Caco-2 (cell line): ENCODE measurements at regions not wholly inside any gene's neighbourhood (a gene's known extent, or its start where the extent isn't known, plus 50 kb on each side); places are given as distances from the start of the nearest gene placed in this dataset.

Experiments used
- BruUV-seq: library from RNA; stranded (reverse); fragments of 400-500 nt; replicated peaks from 2 replicates; lab custom pipeline; 2021; lab: Mats Ljungman, UMichigan
- CTCF ChIA-PET: fragments of 300-600 bp; sonication (Branson Sonifier 250); formaldehyde crosslinking; loops from one replicate; lab custom pipeline; 2022; ENCODE audit warnings: antibody characterized with exemption; lab: Charles Lee
- POLR2A ChIA-PET: fragments of 300-600 bp; sonication (Branson Sonifier 250); formaldehyde crosslinking; loops from one replicate; lab custom pipeline; 2022; ENCODE audit warnings: antibody characterized with exemption; lab: Charles Lee
- DNase-seq, 2 experiments: peaks; one replicate each; pipeline versions ENCODE4 v3.0.0 to v3.0.0-alpha.2; 2020 to 2022
- H3K27me3 ChIP-seq: replicated peaks from 2 replicates; pipeline ENCODE4 v1.6.0; 2011; ENCODE audit warnings: low read length; ENCODE audit not compliant: control insufficient read depth, insufficient read depth
- H3K36me3 ChIP-seq: 2 replicates; pipeline ENCODE4 v1.5.1; 2011; ENCODE audit warnings: low read length; ENCODE audit not compliant: control insufficient read depth, insufficient read depth
- H3K4me1 ChIP-seq: fragments of 250-450 bp; sonication (Bioruptor Pico); 2 replicates; pipeline ENCODE4 v1.5.1; 2020; ENCODE audit warnings: mild to moderate bottlenecking
- H3K4me3 ChIP-seq: 2 replicates; pipeline ENCODE4 v1.5.1; 2011; ENCODE audit warnings: low read depth, mild to moderate bottlenecking, control low read depth, low read length
- H3K9me3 ChIP-seq: fragments of 250-450 bp; sonication (Bioruptor Pico); 2 replicates; pipeline ENCODE4 v1.5.1; 2020; ENCODE audit warnings: mild to moderate bottlenecking, moderate library complexity
- H3K27ac Mint-ChIP-seq: one replicate; pipeline ENCODE4 v1.8.0; 2022; ENCODE audit warnings: mixed read lengths; ENCODE audit not compliant: unreplicated experiment
- H3K27me3 Mint-ChIP-seq: one replicate; pipeline ENCODE4 v1.8.0; 2022; ENCODE audit warnings: mixed read lengths; ENCODE audit not compliant: insufficient read depth, unreplicated experiment
- H3K36me3 Mint-ChIP-seq: one replicate; pipeline ENCODE4 v1.8.0; 2022; ENCODE audit warnings: mild to moderate bottlenecking, mixed read lengths; ENCODE audit not compliant: insufficient read depth, unreplicated experiment
- H3K4me1 Mint-ChIP-seq: one replicate; pipeline ENCODE4 v1.8.0; 2022; ENCODE audit warnings: low read depth, mixed read lengths; ENCODE audit not compliant: unreplicated experiment
- H3K4me3 Mint-ChIP-seq: one replicate; pipeline ENCODE4 v1.8.0; 2022; ENCODE audit warnings: mild to moderate bottlenecking, moderate library complexity, mixed read lengths; ENCODE audit not compliant: unreplicated experiment
- H3K9me3 Mint-ChIP-seq: one replicate; pipeline ENCODE4 v1.8.0; 2022; ENCODE audit warnings: mixed read lengths; ENCODE audit not compliant: unreplicated experiment
- intact Hi-C: fragments of 100-400 bp; cut with micrococcal nuclease; formaldehyde crosslinking; loops from one replicate; pipeline ENCODE4 v1.10.0; 2022; ENCODE audit not compliant: unreplicated experiment
- TF ChIP-seq, protein P1 (sequence below), 2 experiments: fragments of 200-600 bp in 1 of 2; IDR thresholded peaks; 1 replicate in 1 of 2; 2 replicates in 1 of 2; pipeline versions ENCODE4 v1.5.1 to v1.8.0; 2011 to 2022; ENCODE audit warnings: antibody characterized with exemption in 1 of 2, control low read depth in 1 of 2, inconsistent platforms in 1 of 2, low read depth in 1 of 2, low read length in 1 of 2, mild to moderate bottlenecking in 1 of 2, moderate library complexity in 1 of 2; ENCODE audit not compliant: insufficient read depth in 1 of 2, severe bottlenecking in 1 of 2, unreplicated experiment in 1 of 2

DNA sequence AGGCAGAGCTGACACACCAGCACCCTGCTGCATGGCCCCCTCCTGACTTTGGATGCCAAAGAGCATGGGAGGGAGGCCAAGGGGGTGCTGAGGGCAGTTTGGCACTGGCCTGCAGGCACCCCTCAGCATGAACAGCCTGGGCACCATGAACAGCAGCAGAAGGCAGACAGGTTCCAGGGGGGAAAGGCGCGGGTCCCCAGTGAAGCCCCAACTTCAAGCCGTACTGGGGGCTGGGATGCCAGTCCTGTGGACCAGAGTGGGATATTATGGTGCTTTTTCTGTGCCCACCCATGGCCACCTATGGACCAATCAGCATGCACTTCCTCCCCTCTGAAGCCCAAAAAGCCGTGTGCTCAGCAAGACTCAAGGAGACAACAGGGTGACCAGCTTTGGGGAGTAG is 389.9 kb downstream of the TEX13C start:
- TF ChIP-seq, protein P1, sequence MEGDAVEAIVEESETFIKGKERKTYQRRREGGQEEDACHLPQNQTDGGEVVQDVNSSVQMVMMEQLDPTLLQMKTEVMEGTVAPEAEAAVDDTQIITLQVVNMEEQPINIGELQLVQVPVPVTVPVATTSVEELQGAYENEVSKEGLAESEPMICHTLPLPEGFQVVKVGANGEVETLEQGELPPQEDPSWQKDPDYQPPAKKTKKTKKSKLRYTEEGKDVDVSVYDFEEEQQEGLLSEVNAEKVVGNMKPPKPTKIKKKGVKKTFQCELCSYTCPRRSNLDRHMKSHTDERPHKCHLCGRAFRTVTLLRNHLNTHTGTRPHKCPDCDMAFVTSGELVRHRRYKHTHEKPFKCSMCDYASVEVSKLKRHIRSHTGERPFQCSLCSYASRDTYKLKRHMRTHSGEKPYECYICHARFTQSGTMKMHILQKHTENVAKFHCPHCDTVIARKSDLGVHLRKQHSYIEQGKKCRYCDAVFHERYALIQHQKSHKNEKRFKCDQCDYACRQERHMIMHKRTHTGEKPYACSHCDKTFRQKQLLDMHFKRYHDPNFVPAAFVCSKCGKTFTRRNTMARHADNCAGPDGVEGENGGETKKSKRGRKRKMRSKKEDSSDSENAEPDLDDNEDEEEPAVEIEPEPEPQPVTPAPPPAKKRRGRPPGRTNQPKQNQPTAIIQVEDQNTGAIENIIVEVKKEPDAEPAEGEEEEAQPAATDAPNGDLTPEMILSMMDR (IDR thresholded peaks at IDR 0.05; ENCODE audit: insufficient read depth in 1 of 2, low read depth in 1 of 2, low read length in 1 of 2, severe bottlenecking in 1 of 2, unreplicated experiment in 1 of 2), result no peak
- H3K9me3 Mint-ChIP-seq, result peaks cover 10% of the 10 kb centered on the region
- H3K36me3 ChIP-seq, result no peaks in the 10 kb centered on the region
- no peak overlapping the region for H3K4me3 Mint-ChIP-seq
- H3K4me1 ChIP-seq, result no peaks in the 10 kb centered on the region
- intact Hi-C loops, result no loop called here
- H3K4me1 Mint-ChIP-seq, result no peaks in the 10 kb centered on the region
- ChIA-PET CTCF (no interaction called here), POLR2A (no interaction called here)
- no TSS peak for BruUV-seq
- no peaks in the 10 kb centered on the region for H3K9me3 ChIP-seq
- no peak overlapping the region for H3K27ac Mint-ChIP-seq
- no peak for DNase-seq
- no peak overlapping the region for H3K4me3 ChIP-seq
- no peaks in the 10 kb centered on the region for H3K36me3 Mint-ChIP-seq
- H3K27me3 Mint-ChIP-seq, result no peaks in the 10 kb centered on the region
- no peaks in the 10 kb centered on the region for H3K27me3 ChIP-seq

DNA sequence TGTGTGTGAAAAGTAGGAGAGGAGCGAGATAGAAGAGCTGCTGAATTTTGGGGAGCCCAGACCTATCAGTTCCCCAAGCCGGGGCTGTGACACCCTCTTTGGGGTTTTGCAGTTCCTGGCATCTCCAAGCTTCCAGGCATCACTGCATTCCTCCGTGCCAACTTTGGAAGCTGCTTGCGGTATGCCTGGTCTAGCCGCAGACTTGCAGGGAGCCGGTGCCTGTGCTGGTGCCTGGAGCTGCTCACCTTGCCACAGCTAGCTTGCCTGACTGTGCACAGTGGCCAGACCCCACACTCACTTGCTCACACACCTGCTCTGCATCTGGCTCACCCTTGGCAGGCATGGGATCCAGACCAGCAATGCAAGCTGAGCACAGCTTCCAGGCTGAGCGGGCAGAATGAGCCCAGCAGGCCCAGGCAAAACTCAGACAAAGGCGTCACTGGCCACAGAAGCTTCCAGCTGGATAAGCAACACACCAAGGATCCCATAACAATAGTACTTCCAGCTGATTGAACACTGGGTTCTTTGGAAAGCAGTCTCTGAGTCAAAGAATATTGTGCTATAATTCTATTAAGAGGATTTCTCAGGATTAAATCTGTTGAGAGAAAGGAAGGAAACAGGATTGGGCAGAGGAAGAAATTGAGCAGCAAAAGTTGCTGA is 390.9 kb downstream of the TEX13C start:
- BruUV-seq, result no TSS peak
- Mint-ChIP-seq H3K4me1 (no peaks in the 10 kb centered on the region), H3K4me3 (no peak overlapping the region), H3K36me3 (no peaks in the 10 kb centered on the region), H3K27ac (no peak overlapping the region), H3K9me3 (peaks cover 10% of the 10 kb centered on the region), H3K27me3 (no peaks in the 10 kb centered on the region)
- Histone ChIP-seq H3K36me3 (no peaks in the 10 kb centered on the region), H3K27me3 (no peaks in the 10 kb centered on the region), H3K4me3 (no peak overlapping the region), H3K4me1 (no peaks in the 10 kb centered on the region), H3K9me3 (no peaks in the 10 kb centered on the region)
- DNase-seq, result no peak
- CTCF ChIA-PET, result no interaction called here
- POLR2A ChIA-PET, result no interaction called here
- intact Hi-C loops, result no loop called here
- TF ChIP-seq, protein P1 (IDR thresholded peaks at IDR 0.05; ENCODE audit: insufficient read depth in 1 of 2, low read depth in 1 of 2, low read length in 1 of 2, severe bottlenecking in 1 of 2, unreplicated experiment in 1 of 2), result no peak

DNA sequence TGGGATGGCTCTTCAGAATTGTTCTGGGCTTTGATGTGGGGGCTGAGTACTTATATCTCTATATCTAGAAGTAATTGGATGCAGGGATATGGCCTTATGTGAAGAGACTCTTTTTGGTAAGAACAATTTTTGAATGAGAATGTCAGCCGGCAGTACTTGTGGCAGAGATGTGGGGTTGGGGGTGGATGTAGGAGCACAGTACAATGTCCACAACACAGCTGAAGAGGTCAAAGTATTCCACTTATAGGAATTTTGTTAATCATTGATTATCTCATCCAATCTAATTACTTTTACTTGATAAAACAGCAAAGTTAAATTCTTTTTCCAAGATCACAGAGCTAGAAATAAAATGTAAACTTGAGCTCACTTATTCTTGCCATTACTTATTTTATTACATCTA is 391.4 kb downstream of the TEX13C start:
- intact Hi-C loops, result no loop called here
- Mint-ChIP-seq H3K9me3 (peaks cover 9% of the 10 kb centered on the region), H3K36me3 (no peaks in the 10 kb centered on the region), H3K4me1 (no peaks in the 10 kb centered on the region), H3K27ac (no peak overlapping the region), H3K4me3 (no peak overlapping the region), H3K27me3 (no peaks in the 10 kb centered on the region)
- TF ChIP-seq, protein P1 (IDR thresholded peaks at IDR 0.05; ENCODE audit: insufficient read depth in 1 of 2, low read depth in 1 of 2, low read length in 1 of 2, severe bottlenecking in 1 of 2, unreplicated experiment in 1 of 2), result no peak
- ChIA-PET POLR2A (no interaction called here), CTCF (no interaction called here)
- Histone ChIP-seq H3K4me1 (no peaks in the 10 kb centered on the region), H3K4me3 (no peak overlapping the region), H3K27me3 (no peaks in the 10 kb centered on the region), H3K9me3 (no peaks in the 10 kb centered on the region), H3K36me3 (no peaks in the 10 kb centered on the region)
- DNase-seq, result no peak
- no TSS peak for BruUV-seq
